COLO668 (cell line): ENCODE measurements at regions not wholly inside any gene's neighbourhood (a gene's known extent, or its start where the extent isn't known, plus 50 kb on each side); places are given as distances from the start of the nearest gene placed in this dataset.

Source experiments
- DNase-seq: peaks from one replicate; lab custom pipeline; 2025; ENCODE audit not compliant: unreplicated experiment; lab: John Stamatoyannopoulos, UW

GRCh38 chr2:242022550-242023290, 153.2 kb downstream of the RTP5 start:
- no peak for DNase-seq

GRCh38 chr2:242024751-242025355, 155.3 kb downstream of the RTP5 start:
- no peak for DNase-seq

DNA sequence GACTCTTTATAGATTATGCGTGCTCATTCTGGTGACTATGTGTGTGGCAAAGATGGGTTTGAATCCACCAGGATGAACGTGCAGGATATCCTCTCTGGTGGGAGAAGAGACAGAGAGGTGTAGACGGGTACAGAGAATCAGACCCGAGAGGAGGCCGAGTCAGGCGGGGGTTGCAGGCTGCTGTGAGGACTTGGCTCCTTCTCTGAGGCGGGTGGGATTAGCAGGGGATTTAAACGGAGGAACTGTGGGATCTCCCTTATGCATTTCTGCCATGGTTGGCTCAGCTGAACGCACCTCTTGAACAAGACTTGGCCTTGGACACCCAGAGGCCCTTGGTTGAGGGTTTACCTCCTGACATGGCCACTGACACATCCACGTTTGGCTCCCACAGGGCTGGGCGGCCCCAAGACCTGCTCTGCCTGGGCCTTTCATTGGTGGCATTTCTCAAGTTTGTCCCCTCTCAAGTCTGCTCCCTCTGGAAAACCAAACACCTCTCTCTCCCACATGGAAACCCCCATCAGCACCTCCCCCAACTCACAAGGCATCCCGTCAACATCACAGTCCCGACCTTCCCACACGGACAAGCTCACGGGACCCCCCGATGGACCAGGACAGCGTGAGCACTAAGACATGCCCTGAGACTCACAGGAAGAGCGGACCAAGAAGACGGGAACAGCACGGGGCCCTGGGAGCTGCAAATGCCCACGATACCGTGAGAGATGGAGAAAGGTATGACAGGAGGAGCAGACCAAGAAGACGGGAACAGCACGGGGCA, 158.3 kb downstream of the RTP5 start:
- no peak for DNase-seq

GRCh38 chr2:242029422-242030225, 160.1 kb downstream of the RTP5 start:
- no peak for DNase-seq

DNA sequence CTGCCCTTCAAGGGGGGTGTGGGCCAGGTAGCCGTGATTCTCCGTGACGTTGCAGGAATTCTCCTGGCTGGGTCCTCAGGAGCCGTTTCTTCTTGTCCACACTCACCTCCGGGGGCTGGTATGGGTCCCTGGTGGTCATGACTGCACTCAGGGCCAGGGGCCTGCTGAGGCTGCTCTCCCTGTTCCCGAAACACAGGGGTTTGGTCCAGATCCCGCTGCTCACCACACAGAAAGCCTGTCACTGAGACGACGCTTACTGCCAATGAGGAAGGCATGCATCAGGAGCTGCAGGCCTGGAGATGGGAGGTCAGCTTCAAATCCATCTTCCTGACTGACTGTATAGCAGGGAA, 160.7 kb downstream of the RTP5 start:
- no peak for DNase-seq

GRCh38 chr2:242030858-242031257, 161.3 kb downstream of the RTP5 start:
- DNase-seq: no peak

DNA sequence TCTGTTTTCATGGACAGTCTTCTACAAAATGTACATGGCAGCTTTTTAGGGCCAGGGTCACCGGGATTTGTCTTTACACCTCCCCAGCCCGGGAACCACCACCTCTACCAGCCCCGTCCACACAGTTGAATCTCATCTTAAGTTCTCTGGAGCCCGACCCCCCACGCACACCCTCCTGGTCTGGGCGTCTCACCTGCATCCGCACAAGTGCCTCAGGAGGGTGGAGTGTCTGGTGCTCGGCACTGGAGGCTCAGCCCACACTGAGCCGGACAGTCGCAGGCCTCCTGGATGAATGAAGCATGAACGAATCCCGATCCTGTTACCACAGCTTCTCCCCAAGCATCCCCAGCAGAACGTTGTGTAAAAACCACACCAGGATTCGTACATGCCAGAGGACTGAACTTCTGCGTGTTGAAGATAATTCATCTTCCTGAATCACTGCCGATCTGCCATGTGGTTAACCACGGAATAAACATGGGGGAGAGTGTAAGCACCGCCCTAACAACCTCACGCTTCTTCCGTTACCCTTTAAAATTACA, 162.0 kb downstream of the RTP5 start:
- DNase-seq: no peak

DNA sequence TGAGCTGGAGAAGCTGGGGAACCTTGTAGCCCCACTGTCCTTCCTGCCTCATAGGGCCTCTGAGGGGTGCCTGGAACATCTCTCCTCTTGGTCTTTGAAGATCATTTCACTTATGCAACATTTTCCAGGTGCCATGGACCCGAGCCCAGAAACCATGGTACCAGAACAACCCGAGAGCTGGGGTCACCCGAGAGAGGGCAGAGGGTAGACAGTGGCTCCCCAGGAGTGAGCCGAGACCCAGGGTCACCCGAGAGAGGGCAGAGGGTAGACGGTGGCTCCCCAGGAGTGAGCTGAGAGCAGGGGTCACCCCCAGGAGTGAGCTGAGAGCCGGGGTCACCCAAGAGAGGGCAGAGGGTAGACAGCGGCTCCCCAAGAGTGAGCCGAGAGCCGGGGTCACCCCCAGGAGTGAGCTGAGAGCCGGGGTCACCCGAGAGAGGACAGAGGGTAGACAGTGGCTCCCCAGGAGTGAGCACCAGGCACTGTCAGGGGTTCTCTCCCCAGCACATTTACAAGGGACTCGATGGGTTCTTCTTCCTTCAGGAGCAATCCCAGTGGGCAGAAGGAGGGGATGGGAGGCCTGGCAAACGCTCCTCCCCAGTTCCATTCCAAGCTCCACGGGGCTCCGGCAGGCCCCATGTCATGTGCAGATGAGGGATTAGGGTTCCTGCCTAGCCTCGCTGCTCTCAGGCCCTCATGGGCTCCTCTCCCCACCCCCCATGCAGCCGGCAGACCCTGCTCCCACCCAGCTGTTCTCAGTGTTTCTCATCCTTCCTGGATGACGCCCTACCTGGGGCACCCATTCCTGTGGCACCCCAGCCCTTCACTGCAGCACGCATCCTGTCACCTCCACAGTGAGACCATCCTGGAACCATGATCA, 163.5 kb downstream of the RTP5 start:
- no peak for DNase-seq

DNA sequence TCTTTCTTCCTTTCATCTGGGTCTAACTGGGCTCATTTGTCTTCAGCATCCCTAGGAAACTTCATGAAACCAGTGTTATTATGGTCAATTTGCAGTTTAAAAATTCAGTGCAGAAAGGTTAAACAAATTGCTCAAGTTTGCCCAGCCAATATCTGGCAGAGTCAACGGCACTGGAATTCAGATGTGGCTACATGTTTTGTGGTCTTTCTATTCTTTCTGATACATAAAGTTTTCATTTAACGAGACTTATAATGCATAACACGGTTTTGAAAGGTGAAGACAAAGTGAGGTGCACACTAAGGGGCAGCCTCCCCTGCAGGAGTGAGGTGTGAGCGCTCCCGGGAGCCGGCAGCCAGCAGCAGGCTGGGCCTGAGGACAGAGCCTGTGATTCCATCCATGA, 164.6 kb downstream of the RTP5 start:
- no peak for DNase-seq

GRCh38 chr2:242034996-242035814, 165.7 kb downstream of the RTP5 start:
- DNase-seq: no peak

GRCh38 chr2:242035858-242036652, 166.5 kb downstream of the RTP5 start:
- no peak for DNase-seq

DNA sequence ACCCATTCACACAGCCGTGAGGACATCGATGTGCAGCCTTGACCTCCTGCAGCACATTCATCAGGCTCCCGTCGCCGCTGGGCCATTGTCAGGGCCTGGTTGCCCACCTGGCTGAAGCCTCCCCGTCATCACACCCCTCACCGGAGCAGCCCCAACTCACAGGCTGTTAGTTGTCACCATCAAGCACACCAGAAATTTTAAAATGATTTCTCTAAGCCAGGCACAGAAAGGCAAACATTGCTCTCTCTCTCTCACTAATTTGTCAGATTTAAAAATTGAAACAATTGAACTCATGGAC, 167.1 kb downstream of the RTP5 start:
- no peak for DNase-seq

DNA sequence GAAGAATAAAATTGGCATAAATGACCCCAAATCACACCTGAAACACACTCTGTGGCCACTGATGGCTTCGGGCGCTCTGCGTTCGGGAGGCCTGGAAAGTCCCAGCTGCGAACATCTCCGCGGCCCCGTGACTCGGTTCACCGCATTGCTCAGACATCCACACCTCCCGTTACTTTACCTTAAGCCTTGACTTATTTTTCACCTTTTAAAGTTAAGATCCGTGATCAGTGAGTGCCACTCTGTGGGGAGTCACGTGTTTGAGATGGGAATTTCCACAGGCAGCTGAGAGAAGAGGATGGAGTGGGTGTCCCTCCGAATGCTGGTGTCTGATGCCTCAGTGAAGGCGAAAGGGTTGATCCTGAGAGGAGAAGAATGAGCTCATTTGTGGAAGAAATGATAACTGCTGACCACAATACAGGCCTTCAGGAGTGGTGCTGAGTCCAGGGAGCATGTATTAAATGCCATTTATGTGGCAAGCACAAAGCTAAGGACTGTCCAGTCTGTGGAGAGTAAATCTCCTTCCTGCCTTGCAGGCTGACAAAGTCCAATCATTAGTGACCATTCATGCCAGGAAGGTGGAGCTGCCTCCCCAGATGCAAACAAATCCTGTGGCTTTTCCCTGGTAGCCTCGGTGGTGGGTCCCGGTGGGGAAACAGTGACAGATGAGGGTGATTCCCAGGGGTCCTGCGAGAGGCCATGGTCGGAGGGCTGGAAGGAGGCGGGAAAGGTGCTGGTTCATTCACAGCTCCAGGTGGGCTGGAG, 168.8 kb downstream of the RTP5 start:
- DNase-seq: no peak

- DNase-seq: no peak
Measured at GRCh38 chr2:242038928-242039341, 169.4 kb downstream of the RTP5 start.

- DNase-seq: no peak
Measured at GRCh38 chr2:242040303-242040655, 170.8 kb downstream of the RTP5 start.

DNA sequence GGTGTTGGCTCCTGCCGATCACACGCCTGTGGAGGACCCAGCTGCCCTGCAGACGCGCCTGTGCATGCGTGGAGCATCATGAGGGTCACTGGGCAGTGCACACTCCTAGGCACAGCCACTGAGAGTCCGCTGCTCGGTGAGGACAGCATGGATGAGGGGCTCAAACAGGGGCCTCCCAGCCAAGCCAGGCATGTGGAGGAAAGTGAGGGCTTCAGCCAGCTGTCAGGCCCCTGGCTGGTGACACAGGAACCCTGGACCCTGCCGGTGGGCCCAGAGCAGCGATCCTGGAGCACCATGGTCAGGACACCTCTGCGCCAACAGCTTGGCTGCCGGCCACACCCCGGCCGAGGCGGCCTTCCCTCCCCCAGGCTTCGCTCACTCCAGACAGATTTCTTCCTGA, 171.2 kb downstream of the RTP5 start:
- DNase-seq: no peak

DNA sequence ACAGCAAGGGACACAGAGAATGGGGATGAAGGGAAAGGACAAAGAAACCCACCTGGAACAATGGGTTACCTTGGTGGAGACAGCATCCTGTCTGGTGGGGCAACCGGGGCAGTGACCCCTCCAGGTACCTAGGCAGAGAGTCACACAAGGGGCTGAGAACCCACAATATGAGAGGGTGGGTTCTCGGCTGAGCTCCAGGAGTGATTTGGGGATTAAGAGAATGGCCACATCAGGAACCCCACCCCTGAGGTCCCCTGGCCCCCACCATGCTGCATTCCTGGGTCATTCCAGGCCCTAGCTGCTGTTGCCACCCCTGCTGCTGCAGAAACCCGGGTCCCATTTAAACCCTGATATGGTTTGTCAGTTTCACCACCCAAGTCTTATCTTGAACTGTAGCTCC, 172.3 kb downstream of the RTP5 start:
- no peak for DNase-seq
